ENCODE measurements at regions not wholly inside any gene's neighbourhood (a gene's known extent, or its start where the extent isn't known, plus 50 kb on each side); places are given as distances from the start of the nearest gene placed in this dataset.

DNA sequence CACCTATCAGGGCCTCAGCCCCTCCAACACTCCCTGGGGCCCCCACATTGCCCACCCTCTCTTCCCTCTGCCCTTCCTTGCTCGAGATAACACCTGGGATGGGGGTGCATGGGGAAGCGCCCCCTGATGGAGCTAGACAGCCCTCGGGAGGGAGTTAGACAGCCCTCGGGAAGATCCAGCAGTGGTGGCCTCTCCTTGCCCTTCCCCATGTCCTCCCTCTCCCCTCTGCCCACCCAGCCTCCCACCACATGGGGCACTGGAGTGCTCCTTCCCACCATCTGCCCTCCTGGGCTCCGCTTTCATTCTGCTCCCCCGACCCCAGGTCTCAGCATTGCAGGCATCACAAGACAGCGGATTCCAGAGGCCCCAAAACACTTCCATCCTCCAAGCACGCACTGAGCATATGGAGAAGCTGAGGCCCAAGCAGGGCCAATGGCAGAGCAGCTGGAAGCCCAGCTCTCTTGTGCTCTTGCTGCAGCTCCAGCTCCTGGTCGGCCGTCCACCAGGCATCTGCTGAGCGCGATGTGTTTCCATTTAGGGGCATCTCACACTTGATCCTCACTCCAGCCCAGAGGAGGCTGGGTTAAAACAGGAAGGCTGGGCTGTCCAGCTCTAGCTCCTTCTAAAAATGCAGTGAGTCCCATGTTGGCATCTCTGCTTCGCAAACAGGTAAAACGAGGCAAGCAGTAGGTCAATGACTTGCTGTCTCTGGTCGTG, 65.6 kb downstream of the IGLL1 start:
- TF ChIP-seq, protein P1, sequence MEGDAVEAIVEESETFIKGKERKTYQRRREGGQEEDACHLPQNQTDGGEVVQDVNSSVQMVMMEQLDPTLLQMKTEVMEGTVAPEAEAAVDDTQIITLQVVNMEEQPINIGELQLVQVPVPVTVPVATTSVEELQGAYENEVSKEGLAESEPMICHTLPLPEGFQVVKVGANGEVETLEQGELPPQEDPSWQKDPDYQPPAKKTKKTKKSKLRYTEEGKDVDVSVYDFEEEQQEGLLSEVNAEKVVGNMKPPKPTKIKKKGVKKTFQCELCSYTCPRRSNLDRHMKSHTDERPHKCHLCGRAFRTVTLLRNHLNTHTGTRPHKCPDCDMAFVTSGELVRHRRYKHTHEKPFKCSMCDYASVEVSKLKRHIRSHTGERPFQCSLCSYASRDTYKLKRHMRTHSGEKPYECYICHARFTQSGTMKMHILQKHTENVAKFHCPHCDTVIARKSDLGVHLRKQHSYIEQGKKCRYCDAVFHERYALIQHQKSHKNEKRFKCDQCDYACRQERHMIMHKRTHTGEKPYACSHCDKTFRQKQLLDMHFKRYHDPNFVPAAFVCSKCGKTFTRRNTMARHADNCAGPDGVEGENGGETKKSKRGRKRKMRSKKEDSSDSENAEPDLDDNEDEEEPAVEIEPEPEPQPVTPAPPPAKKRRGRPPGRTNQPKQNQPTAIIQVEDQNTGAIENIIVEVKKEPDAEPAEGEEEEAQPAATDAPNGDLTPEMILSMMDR (conservative IDR thresholded peaks at IDR 0.05; ENCODE audit: low read depth, low read length): no peak
- TF ChIP-seq POLR2A (IDR thresholded peaks at IDR 0.05; ENCODE audit: low read depth, low read length) (no peak), MAZ (IDR thresholded peaks at IDR 0.05; ENCODE audit: borderline replicate concordance, low read depth, low read length) (no peak), RFX5 (IDR thresholded peaks at IDR 0.05; ENCODE audit: low read depth, low read length) (no peak), SMC3 (IDR thresholded peaks at IDR 0.05; ENCODE audit: low read depth, low read length) (no peak)

Measured in IMR-90 (cell line).